Prostate gland (tissue), 2 donors: ENCODE measurements at regions not wholly inside any gene's neighbourhood (a gene's known extent, or its start where the extent isn't known, plus 50 kb on each side); places are given as distances from the start of the nearest gene placed in this dataset.

Experiments
- DNase-seq: peaks from one replicate; pipeline ENCODE4 v3.0.0-alpha.2; 2019; ENCODE audit warnings: low spot score
- H3K27ac ChIP-seq, 2 donors: fragments of 200-600 bp; sonication (generic); 2 replicates each; pipeline ENCODE4 v1.5.1; 2017 to 2019
- H3K27me3 ChIP-seq: fragments of 200-600 bp; sonication (generic); replicated peaks from 2 replicates; pipeline ENCODE4 v1.5.1; 2019; ENCODE audit not compliant: insufficient read depth
- H3K36me3 ChIP-seq, 2 donors: fragments of 200-600 bp; sonication (generic); 1 replicate in 1 of 2; 2 replicates in 1 of 2; pipeline versions ENCODE4 v1.5.1 to v1.8.1; 2017 to 2019
- H3K4me1 ChIP-seq: fragments of 200-600 bp; sonication (generic); replicated peaks from 2 replicates; pipeline ENCODE4 v1.5.1; 2019
- H3K4me3 ChIP-seq, 2 donors: fragments of 200-600 bp; sonication (generic); 2 replicates each; pipeline ENCODE4 v1.5.1; 2017 to 2019
- H3K9me3 ChIP-seq: fragments of 200-600 bp; sonication (generic); 2 replicates; pipeline ENCODE4 v1.5.1; 2017
- POLR2A ChIP-seq: fragments of 450-650 bp; IDR thresholded peaks from one replicate; pipeline ENCODE4 v1.6.1; 2016; ENCODE audit warnings: antibody characterized with exemption, mild to moderate bottlenecking
- POLR2AphosphoS5 ChIP-seq: sonication (generic); formaldehyde crosslinking; IDR thresholded peaks from one replicate; pipeline ENCODE4 v1.6.1; 2017; ENCODE audit warnings: antibody characterized with exemption
- WGBS: methylation state at CpG from one replicate; pipeline ENCODE4 v1.1.5; 2018; 5-methylcytosine and 5-hydroxymethylcytosine counted together
- intact Hi-C: fragments of 100-400 bp; cut with DNase I; formaldehyde crosslinking; loops from one replicate; pipeline ENCODE4 v1.14.2; 2022
- TF ChIP-seq, protein P1 (sequence below), 4 experiments: fragments of 200-600 bp in 2 of 4; fragments of 450-650 bp in 2 of 4; sonication (generic) in 2 of 4; IDR thresholded peaks; 1 replicate in 3 of 4; 2 replicates in 1 of 4; pipeline ENCODE4 v1.5.1; 2016 to 2019; ENCODE audit warnings: antibody characterized with exemption in 4 of 4, mild to moderate bottlenecking in 2 of 4, moderate library complexity in 2 of 4

DNA sequence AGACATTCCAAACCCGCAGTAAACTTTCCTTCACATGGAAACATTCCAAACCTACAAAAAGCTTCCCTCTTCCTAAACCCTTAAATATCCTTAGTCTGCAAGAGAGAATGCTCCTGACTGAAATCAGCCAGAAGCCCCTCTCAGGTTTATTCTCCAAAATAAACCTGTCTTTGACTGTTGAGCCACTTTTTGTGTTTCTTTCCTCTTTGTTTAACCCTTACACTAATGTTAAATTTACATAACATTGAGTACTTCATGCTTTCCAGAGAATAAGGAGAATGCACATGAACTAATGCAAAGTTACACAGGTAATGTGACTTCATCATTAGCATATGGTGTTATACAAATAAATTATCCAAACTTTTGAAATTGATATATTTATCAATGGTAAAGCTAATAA is 262.6 kb upstream of the PRKCQ start:
- H3K4me1 ChIP-seq = no peaks in the 10 kb centered on the region
- intact Hi-C loops = no loop called here
- no peak for TF ChIP-seq POLR2AphosphoS5
- TF ChIP-seq, protein P1, sequence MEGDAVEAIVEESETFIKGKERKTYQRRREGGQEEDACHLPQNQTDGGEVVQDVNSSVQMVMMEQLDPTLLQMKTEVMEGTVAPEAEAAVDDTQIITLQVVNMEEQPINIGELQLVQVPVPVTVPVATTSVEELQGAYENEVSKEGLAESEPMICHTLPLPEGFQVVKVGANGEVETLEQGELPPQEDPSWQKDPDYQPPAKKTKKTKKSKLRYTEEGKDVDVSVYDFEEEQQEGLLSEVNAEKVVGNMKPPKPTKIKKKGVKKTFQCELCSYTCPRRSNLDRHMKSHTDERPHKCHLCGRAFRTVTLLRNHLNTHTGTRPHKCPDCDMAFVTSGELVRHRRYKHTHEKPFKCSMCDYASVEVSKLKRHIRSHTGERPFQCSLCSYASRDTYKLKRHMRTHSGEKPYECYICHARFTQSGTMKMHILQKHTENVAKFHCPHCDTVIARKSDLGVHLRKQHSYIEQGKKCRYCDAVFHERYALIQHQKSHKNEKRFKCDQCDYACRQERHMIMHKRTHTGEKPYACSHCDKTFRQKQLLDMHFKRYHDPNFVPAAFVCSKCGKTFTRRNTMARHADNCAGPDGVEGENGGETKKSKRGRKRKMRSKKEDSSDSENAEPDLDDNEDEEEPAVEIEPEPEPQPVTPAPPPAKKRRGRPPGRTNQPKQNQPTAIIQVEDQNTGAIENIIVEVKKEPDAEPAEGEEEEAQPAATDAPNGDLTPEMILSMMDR (IDR thresholded peaks at IDR 0.05) = no peak
- TF ChIP-seq POLR2A = no peak
- 48% methylated on average over 1 of the region's 1 CpG for WGBS
- DNase-seq = no peak
- no peaks in the 10 kb centered on the region for H3K36me3 ChIP-seq
- no peaks in the 10 kb centered on the region for H3K9me3 ChIP-seq
- H3K27ac ChIP-seq = no peak overlapping the region
- H3K4me3 ChIP-seq = no peak overlapping the region
- no peaks in the 10 kb centered on the region for H3K27me3 ChIP-seq

DNA sequence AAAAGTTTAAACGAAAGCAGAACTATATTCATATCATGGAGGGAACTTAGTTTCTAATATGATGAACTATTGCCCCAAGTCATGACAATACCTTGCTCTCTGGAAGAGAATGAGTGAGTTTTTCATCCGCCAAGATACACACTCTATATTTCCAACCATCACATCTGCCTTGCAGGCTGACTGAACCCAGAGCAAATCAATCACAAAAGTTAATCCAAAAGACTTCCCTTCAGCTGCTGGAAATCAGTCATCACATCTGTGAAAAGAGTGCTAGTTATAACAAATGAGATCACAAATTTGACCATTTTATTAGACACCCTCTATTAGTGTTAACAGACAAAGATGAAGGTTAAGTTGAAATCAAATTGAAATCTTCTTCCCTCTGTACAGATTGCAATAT is 261.7 kb upstream of the PRKCQ start:
- no peak for TF ChIP-seq POLR2AphosphoS5
- TF ChIP-seq, protein P1 (IDR thresholded peaks at IDR 0.05) = no peak
- TF ChIP-seq POLR2A = no peak
- WGBS = 98% methylated on average over 2 of the region's 2 CpGs
- Histone ChIP-seq H3K36me3 (no peaks in the 10 kb centered on the region), H3K27me3 (no peaks in the 10 kb centered on the region), H3K9me3 (no peaks in the 10 kb centered on the region), H3K27ac (no peak overlapping the region), H3K4me3 (no peak overlapping the region), H3K4me1 (no peaks in the 10 kb centered on the region)
- no peak for DNase-seq
- intact Hi-C loops = no loop called here

DNA sequence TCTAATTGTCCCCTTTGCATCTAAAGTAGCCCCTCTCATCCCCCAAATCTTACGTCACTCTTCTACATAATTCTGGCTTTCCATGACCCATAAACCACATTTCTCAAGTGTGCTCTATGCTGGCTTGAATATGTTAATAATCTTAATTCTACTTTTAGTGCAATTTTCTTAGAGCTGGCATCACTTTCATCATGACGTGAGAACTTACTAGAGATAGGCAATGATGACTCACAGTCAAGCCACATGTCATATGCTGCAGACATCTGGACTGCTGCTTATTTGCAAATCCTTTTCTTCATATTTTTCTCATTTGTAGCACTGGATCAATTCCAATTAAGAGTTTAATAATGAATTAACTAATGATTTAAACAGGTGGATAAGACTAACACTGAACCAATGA is 260.7 kb upstream of the PRKCQ start:
- Histone ChIP-seq H3K9me3 (no peaks in the 10 kb centered on the region), H3K36me3 (no peaks in the 10 kb centered on the region), H3K27me3 (no peaks in the 10 kb centered on the region), H3K27ac (no peak overlapping the region), H3K4me1 (no peaks in the 10 kb centered on the region), H3K4me3 (no peak overlapping the region)
- 22% methylated on average over 2 of the region's 2 CpGs for WGBS
- intact Hi-C loops = no loop called here
- TF ChIP-seq POLR2AphosphoS5 (no peak), POLR2A (no peak)
- TF ChIP-seq, protein P1 (IDR thresholded peaks at IDR 0.05) = no peak
- no peak for DNase-seq

DNA sequence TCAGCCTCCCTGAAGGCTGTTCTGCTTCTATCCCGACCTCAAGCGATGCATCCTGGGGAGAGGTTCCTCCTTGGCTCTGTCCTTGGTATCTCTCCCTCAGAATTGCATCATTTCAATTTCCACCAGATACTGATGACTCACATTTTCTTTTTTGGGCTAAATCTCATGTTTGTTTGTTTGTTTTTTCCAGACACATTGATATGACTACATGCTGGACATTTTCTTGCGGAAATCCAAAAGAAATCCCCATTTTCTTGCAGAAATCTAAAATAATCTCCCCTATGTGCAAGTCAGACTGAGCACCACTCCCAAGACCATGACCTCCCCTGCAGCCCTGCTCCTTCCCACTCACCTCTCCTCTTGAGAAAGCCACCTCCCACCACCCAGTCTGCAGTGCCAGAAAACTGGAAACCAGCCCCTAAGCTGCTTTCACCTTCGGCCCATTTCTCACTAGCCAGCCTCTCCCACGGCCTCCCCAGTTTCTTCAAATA is 260.2 kb upstream of the PRKCQ start:
- Histone ChIP-seq H3K27me3 (no peaks in the 10 kb centered on the region), H3K27ac (no peak overlapping the region), H3K4me1 (no peaks in the 10 kb centered on the region), H3K36me3 (no peaks in the 10 kb centered on the region), H3K9me3 (no peaks in the 10 kb centered on the region), H3K4me3 (no peak overlapping the region)
- no peak for DNase-seq
- TF ChIP-seq, protein P1 (IDR thresholded peaks at IDR 0.05) = no peak
- no peak for TF ChIP-seq POLR2AphosphoS5
- no peak for TF ChIP-seq POLR2A
- intact Hi-C loops = no loop called here
- WGBS = 87% methylated on average over 5 of the region's 5 CpGs

DNA sequence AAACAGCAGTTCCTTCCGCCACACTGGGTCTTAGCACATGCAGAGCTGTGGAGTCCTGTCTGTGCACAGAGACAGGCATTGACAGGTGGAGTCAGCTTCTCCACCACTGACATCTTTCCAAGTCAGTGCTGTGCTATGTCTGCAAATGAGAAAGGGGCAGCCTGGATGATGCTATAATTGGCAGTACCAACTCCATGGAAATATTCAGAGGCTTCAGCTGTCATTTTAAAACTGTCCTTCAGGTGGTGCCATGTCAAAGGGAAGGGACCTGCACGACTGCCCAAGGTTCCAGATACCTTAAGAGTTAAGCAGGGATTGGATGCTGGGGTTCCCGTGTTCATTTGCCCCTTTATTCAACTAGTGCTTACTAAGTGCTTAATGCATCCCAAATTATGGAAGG is 258.0 kb upstream of the PRKCQ start:
- H3K27ac ChIP-seq = no peak overlapping the region
- no peak for TF ChIP-seq POLR2A
- TF ChIP-seq, protein P1 (IDR thresholded peaks at IDR 0.05) = peak in 1 of 4 experiments; percentile 28
- TF ChIP-seq POLR2AphosphoS5 = no peak
- no peaks in the 10 kb centered on the region for H3K4me1 ChIP-seq
- no peak for DNase-seq
- intact Hi-C loops = no loop called here
- 78% methylated on average over 3 of the region's 3 CpGs for WGBS
- H3K4me3 ChIP-seq = no peak overlapping the region
- H3K9me3 ChIP-seq = no peaks in the 10 kb centered on the region
- no peaks in the 10 kb centered on the region for H3K36me3 ChIP-seq
- H3K27me3 ChIP-seq = no peaks in the 10 kb centered on the region
